ENCODE measurements at regions not wholly inside any gene's neighbourhood (a gene's known extent, or its start where the extent isn't known, plus 50 kb on each side); places are given as distances from the start of the nearest gene placed in this dataset.

GRCh38 chr11:19651653-19652052 is 61.0 kb upstream of the NAV2 start:
- TF ChIP-seq POLR2A (IDR thresholded peaks at IDR 0.05): no peak
- TF ChIP-seq CTCF (IDR thresholded peaks at IDR 0.05): no peak

All from esophagus squamous epithelium (tissue), 4 donors.